ENCODE measurements at regions not wholly inside any gene's neighbourhood (a gene's known extent, or its start where the extent isn't known, plus 50 kb on each side); places are given as distances from the start of the nearest gene placed in this dataset.

DNA sequence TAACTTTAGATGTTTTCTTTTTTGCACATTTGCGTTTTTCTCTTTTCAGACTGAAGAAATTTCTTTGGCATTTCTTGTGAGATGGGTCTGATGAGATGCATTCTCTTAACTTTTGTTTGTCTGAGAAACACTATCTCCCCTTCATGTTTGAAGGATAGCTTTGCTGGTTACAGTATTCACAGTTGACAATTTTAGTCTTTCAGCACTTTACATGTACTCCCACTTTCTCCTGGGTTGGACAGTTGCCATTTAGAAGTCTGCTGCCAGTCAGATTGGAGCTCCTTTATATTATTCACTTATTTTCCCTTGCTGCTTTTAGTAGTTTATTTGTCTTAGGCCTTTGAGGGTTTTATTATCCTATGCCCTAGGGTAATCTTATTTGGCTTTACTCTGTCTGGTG, 67.3 kb upstream of the VOPP1 start:
- TF ChIP-seq, protein P1, sequence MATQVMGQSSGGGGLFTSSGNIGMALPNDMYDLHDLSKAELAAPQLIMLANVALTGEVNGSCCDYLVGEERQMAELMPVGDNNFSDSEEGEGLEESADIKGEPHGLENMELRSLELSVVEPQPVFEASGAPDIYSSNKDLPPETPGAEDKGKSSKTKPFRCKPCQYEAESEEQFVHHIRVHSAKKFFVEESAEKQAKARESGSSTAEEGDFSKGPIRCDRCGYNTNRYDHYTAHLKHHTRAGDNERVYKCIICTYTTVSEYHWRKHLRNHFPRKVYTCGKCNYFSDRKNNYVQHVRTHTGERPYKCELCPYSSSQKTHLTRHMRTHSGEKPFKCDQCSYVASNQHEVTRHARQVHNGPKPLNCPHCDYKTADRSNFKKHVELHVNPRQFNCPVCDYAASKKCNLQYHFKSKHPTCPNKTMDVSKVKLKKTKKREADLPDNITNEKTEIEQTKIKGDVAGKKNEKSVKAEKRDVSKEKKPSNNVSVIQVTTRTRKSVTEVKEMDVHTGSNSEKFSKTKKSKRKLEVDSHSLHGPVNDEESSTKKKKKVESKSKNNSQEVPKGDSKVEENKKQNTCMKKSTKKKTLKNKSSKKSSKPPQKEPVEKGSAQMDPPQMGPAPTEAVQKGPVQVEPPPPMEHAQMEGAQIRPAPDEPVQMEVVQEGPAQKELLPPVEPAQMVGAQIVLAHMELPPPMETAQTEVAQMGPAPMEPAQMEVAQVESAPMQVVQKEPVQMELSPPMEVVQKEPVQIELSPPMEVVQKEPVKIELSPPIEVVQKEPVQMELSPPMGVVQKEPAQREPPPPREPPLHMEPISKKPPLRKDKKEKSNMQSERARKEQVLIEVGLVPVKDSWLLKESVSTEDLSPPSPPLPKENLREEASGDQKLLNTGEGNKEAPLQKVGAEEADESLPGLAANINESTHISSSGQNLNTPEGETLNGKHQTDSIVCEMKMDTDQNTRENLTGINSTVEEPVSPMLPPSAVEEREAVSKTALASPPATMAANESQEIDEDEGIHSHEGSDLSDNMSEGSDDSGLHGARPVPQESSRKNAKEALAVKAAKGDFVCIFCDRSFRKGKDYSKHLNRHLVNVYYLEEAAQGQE (IDR thresholded peaks at IDR 0.05; ENCODE audit: insufficient replicate concordance, low read depth): no peak
- TF ChIP-seq, protein P2, sequence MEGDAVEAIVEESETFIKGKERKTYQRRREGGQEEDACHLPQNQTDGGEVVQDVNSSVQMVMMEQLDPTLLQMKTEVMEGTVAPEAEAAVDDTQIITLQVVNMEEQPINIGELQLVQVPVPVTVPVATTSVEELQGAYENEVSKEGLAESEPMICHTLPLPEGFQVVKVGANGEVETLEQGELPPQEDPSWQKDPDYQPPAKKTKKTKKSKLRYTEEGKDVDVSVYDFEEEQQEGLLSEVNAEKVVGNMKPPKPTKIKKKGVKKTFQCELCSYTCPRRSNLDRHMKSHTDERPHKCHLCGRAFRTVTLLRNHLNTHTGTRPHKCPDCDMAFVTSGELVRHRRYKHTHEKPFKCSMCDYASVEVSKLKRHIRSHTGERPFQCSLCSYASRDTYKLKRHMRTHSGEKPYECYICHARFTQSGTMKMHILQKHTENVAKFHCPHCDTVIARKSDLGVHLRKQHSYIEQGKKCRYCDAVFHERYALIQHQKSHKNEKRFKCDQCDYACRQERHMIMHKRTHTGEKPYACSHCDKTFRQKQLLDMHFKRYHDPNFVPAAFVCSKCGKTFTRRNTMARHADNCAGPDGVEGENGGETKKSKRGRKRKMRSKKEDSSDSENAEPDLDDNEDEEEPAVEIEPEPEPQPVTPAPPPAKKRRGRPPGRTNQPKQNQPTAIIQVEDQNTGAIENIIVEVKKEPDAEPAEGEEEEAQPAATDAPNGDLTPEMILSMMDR (IDR thresholded peaks at IDR 0.05; ENCODE audit: insufficient read depth, low read length): no peak

Measured in HL-60 (cell line).